HG03457 (cell line): ENCODE measurements at regions not wholly inside any gene's neighbourhood (a gene's known extent, or its start where the extent isn't known, plus 50 kb on each side); places are given as distances from the start of the nearest gene placed in this dataset.

Experiments used
- ATAC-seq: cut with Tn5 transposase; IDR thresholded peaks from one replicate; pipeline ENCODE4 v1.9.1; 2021; ENCODE audit warnings: moderate number of reproducible peaks; ENCODE audit not compliant: unreplicated experiment

- ATAC-seq: no peak
These were observed 614.7 kb downstream of the LTN1 start for GRCh38 chr21:28378026-28378425.

GRCh38 chr21:28375708-28376385 is 616.8 kb downstream of the LTN1 start:
- ATAC-seq: no peak

- no peak for ATAC-seq
These were observed 617.8 kb downstream of the LTN1 start for GRCh38 chr21:28374881-28375280.

GRCh38 chr21:28371713-28372112 is 621.0 kb downstream of the LTN1 start:
- ATAC-seq: no peak

- no peak for ATAC-seq
These were observed 633.4 kb downstream of the LTN1 start for GRCh38 chr21:28359300-28359699.

GRCh38 chr21:28358702-28359101 is 634.0 kb downstream of the LTN1 start:
- no peak for ATAC-seq

- no peak for ATAC-seq
These were observed 634.5 kb downstream of the LTN1 start for GRCh38 chr21:28358170-28358569.

- ATAC-seq: no peak
These were observed 634.9 kb downstream of the LTN1 start for GRCh38 chr21:28357743-28358142.

GRCh38 chr21:28356422-28356821 is 636.3 kb downstream of the LTN1 start:
- ATAC-seq: no peak

- no peak for ATAC-seq
These were observed 646.7 kb downstream of the LTN1 start for GRCh38 chr21:28345934-28346333.

- no peak for ATAC-seq
These were observed 647.7 kb downstream of the LTN1 start for GRCh38 chr21:28344985-28345384.

- no peak for ATAC-seq
These were observed 650.4 kb downstream of the LTN1 start for GRCh38 chr21:28342212-28342810.

GRCh38 chr21:28339403-28339802 is 653.3 kb downstream of the LTN1 start:
- no peak for ATAC-seq

GRCh38 chr21:28338701-28339305 is 653.9 kb downstream of the LTN1 start:
- ATAC-seq: no peak

- no peak for ATAC-seq
These were observed 655.4 kb downstream of the LTN1 start for GRCh38 chr21:28337315-28337714.

GRCh38 chr21:28336314-28336713 is 656.4 kb downstream of the LTN1 start:
- ATAC-seq: no peak

- no peak for ATAC-seq
These were observed 658.3 kb downstream of the LTN1 start for GRCh38 chr21:28334407-28334806.

GRCh38 chr21:28333578-28334075 is 659.0 kb downstream of the LTN1 start:
- ATAC-seq: no peak

GRCh38 chr21:28332796-28333195 is 659.9 kb downstream of the LTN1 start:
- ATAC-seq: no peak

GRCh38 chr21:28325618-28326017 is 667.1 kb downstream of the LTN1 start:
- no peak for ATAC-seq

- ATAC-seq: no peak
These were observed 668.0 kb downstream of the LTN1 start for GRCh38 chr21:28324690-28325089.
